ENCODE measurements at regions not wholly inside any gene's neighbourhood (a gene's known extent, or its start where the extent isn't known, plus 50 kb on each side); places are given as distances from the start of the nearest gene placed in this dataset.

DNA sequence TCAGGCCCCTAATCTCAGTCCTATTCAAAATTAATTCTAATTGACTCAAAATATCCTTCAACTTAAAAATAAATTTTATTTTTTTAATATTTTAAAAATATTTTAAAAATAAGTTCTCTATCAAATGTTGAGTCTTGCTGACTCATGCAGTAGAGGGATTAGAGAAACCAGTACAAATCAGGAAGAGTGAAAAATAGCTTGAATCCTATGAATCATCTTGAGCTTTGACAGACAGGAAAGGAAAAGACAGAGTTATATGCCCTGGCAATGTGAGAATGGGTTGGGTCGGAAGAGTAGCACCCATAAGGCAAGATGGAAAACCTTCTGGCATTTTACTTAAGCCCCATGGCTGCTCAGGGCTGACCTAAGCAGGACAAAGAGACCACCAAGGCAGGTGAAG lies 346.6 kb upstream of the RUNX1 start:
- Histone ChIP-seq H3K4me3 (ENCODE audit: low read depth in 2 of 2, low read length in 2 of 2) (no peak overlapping the region), H3K9me3 (ENCODE audit: control insufficient read depth, insufficient read depth, low read depth, low read length) (no peaks in the 10 kb centered on the region), H3K27me3 (ENCODE audit: control insufficient read depth, insufficient read depth, low read length) (no peaks in the 10 kb centered on the region), H3K36me3 (ENCODE audit: control insufficient read depth, insufficient read depth, low read length) (no peaks in the 10 kb centered on the region), H3K27ac (ENCODE audit: low read length) (no peak overlapping the region; the same call in 1 of the 2 replicates), H3K4me1 (ENCODE audit: control insufficient read depth, insufficient read depth, low read length) (0 out of 2 replicates have a peak, but pooled peaks cover 4% of the 10 kb centered on the region)
- no peak for ATAC-seq
- ChIA-PET POLR2A (no interaction called here), CTCF (no interaction called here)
- BruUV-seq (replicated peaks), result no TSS peak
- DNase-seq (ENCODE audit: low read depth, low spot score), result no peak
- in situ Hi-C loops (cut with HindIII; ENCODE audit: low pct_unique_long_range_greater_than_20kb, low sequenced_read_pairs), result no loop called here
- intact Hi-C loops (cut with micrococcal nuclease; ENCODE audit: unreplicated experiment), result no loop called here
- TF ChIP-seq TCF7L2 (IDR thresholded peaks at IDR 0.05; ENCODE audit: low read depth, low read length), result no peak

DNA sequence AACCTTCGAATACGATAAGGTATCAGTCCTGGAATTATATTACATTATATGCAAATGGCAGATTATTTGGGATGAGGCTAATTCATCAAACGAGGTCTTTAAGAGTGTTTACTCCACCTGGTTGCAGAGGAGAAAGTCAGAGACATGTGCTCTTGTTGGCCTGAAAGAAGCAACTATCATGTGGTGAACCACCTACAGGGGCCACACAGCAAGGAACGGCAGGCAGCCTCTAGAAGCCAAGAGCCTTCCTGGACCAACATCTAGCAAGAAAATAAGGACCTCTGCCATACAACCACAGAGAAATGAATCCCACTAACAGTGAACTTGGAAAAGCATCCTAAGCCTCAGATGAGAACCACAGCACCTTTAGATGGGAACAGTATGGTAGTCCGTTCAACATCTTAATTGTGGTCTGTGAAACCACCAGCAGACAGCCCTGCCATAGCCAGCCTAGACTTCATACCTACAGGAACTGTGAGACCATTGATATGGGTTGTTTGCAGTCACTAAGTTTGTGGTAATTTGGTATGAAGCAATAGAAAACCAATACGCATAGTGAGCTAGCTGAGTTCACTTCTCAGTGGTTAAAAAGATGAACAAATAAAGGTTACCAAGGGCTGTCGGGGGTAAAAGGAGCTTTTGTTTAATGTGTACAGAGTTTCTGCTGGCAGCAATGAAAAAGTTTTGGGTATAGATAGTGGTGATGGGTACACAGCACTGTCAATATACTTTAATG lies 345.7 kb upstream of the RUNX1 start:
- ATAC-seq (no peak), DNase-seq (ENCODE audit: low read depth, low spot score) (no peak)
- Histone ChIP-seq H3K4me1 (ENCODE audit: control insufficient read depth, insufficient read depth, low read length) (0 out of 2 replicates have a peak, but pooled peaks cover 4% of the 10 kb centered on the region), H3K27ac (ENCODE audit: low read length) (no peak overlapping the region), H3K9me3 (ENCODE audit: control insufficient read depth, insufficient read depth, low read depth, low read length) (no peaks in the 10 kb centered on the region), H3K4me3 (ENCODE audit: low read depth in 2 of 2, low read length in 2 of 2) (no peak overlapping the region), H3K36me3 (ENCODE audit: control insufficient read depth, insufficient read depth, low read length) (no peaks in the 10 kb centered on the region), H3K27me3 (ENCODE audit: control insufficient read depth, insufficient read depth, low read length) (no peaks in the 10 kb centered on the region)
- intact Hi-C loops (cut with micrococcal nuclease; ENCODE audit: unreplicated experiment), result no loop called here
- no TSS peak for BruUV-seq (replicated peaks)
- in situ Hi-C loops (cut with HindIII; ENCODE audit: low pct_unique_long_range_greater_than_20kb, low sequenced_read_pairs), result no loop called here
- TF ChIP-seq POLR2AphosphoS5 (IDR thresholded peaks at IDR 0.05; ENCODE audit: low read depth, low read length) (no peak), SIN3A (IDR thresholded peaks at IDR 0.05; ENCODE audit: borderline replicate concordance, insufficient read depth, low read depth, low read length) (no peak), TCF7L2 (IDR thresholded peaks at IDR 0.05; ENCODE audit: low read depth, low read length) (no peak)
- TF ChIP-seq, protein P1, sequence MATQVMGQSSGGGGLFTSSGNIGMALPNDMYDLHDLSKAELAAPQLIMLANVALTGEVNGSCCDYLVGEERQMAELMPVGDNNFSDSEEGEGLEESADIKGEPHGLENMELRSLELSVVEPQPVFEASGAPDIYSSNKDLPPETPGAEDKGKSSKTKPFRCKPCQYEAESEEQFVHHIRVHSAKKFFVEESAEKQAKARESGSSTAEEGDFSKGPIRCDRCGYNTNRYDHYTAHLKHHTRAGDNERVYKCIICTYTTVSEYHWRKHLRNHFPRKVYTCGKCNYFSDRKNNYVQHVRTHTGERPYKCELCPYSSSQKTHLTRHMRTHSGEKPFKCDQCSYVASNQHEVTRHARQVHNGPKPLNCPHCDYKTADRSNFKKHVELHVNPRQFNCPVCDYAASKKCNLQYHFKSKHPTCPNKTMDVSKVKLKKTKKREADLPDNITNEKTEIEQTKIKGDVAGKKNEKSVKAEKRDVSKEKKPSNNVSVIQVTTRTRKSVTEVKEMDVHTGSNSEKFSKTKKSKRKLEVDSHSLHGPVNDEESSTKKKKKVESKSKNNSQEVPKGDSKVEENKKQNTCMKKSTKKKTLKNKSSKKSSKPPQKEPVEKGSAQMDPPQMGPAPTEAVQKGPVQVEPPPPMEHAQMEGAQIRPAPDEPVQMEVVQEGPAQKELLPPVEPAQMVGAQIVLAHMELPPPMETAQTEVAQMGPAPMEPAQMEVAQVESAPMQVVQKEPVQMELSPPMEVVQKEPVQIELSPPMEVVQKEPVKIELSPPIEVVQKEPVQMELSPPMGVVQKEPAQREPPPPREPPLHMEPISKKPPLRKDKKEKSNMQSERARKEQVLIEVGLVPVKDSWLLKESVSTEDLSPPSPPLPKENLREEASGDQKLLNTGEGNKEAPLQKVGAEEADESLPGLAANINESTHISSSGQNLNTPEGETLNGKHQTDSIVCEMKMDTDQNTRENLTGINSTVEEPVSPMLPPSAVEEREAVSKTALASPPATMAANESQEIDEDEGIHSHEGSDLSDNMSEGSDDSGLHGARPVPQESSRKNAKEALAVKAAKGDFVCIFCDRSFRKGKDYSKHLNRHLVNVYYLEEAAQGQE (IDR thresholded peaks at IDR 0.05; ENCODE audit: insufficient read depth in 1 of 2, low read depth in 2 of 2, low read length in 1 of 2), result no peak
- TF ChIP-seq, protein P2, sequence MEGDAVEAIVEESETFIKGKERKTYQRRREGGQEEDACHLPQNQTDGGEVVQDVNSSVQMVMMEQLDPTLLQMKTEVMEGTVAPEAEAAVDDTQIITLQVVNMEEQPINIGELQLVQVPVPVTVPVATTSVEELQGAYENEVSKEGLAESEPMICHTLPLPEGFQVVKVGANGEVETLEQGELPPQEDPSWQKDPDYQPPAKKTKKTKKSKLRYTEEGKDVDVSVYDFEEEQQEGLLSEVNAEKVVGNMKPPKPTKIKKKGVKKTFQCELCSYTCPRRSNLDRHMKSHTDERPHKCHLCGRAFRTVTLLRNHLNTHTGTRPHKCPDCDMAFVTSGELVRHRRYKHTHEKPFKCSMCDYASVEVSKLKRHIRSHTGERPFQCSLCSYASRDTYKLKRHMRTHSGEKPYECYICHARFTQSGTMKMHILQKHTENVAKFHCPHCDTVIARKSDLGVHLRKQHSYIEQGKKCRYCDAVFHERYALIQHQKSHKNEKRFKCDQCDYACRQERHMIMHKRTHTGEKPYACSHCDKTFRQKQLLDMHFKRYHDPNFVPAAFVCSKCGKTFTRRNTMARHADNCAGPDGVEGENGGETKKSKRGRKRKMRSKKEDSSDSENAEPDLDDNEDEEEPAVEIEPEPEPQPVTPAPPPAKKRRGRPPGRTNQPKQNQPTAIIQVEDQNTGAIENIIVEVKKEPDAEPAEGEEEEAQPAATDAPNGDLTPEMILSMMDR (IDR thresholded peaks at IDR 0.05), result no peak
- CTCF ChIA-PET, result no interaction called here
- POLR2A ChIA-PET, result no interaction called here

DNA sequence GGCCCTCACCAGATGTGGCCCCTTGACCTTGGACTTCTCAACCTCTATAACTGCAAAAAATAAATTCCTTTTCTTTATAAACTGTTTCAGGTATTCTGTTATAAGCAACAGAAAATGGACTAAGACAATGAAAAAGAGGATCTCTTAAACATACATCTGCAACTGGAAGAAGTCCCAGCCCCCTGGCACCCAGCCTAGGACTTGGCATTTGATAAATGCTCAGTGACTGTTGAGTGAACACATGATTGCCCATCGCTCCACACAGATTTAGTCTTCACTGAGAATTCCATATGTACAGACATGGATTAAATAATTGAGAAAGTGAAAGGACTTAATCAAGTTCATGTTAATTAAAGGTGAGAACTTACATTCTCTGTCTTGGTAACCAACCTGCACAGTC lies 344.9 kb upstream of the RUNX1 start:
- no TSS peak for BruUV-seq (replicated peaks)
- no peak overlapping the region for H3K4me3 ChIP-seq (ENCODE audit: low read depth in 2 of 2, low read length in 2 of 2)
- H3K4me1 ChIP-seq (ENCODE audit: control insufficient read depth, insufficient read depth, low read length), result 0 out of 2 replicates have a peak, but pooled peaks cover 3% of the 10 kb centered on the region
- no peak overlapping the region for H3K27ac ChIP-seq (ENCODE audit: low read length)
- H3K36me3 ChIP-seq (ENCODE audit: control insufficient read depth, insufficient read depth, low read length), result no peaks in the 10 kb centered on the region
- no peaks in the 10 kb centered on the region for H3K9me3 ChIP-seq (ENCODE audit: control insufficient read depth, insufficient read depth, low read depth, low read length)
- intact Hi-C loops (cut with micrococcal nuclease; ENCODE audit: unreplicated experiment) (no loop called here), in situ Hi-C loops (cut with HindIII; ENCODE audit: low pct_unique_long_range_greater_than_20kb, low sequenced_read_pairs) (no loop called here)
- no peaks in the 10 kb centered on the region for H3K27me3 ChIP-seq (ENCODE audit: control insufficient read depth, insufficient read depth, low read length)
- ATAC-seq (no peak), DNase-seq (ENCODE audit: low read depth, low spot score) (no peak)
- ChIA-PET POLR2A (no interaction called here), CTCF (no interaction called here)
- TF ChIP-seq, protein P1 (IDR thresholded peaks at IDR 0.05; ENCODE audit: insufficient read depth in 1 of 2, low read depth in 2 of 2, low read length in 1 of 2), result no peak
- TF ChIP-seq SIN3A (IDR thresholded peaks at IDR 0.05; ENCODE audit: borderline replicate concordance, insufficient read depth, low read depth, low read length) (no peak), POLR2AphosphoS5 (IDR thresholded peaks at IDR 0.05; ENCODE audit: low read depth, low read length) (no peak), TCF7L2 (IDR thresholded peaks at IDR 0.05; ENCODE audit: low read depth, low read length) (no peak)
- TF ChIP-seq, protein P2 (IDR thresholded peaks at IDR 0.05), result no peak
